HT1080 (cell line): ENCODE measurements at regions not wholly inside any gene's neighbourhood (a gene's known extent, or its start where the extent isn't known, plus 50 kb on each side); places are given as distances from the start of the nearest gene placed in this dataset.
"Not testable (repeated sequence)": the region's sequence is repeated elsewhere in the genome, so short reads cannot be mapped to it uniquely, and the experiment has no call there.

ENCODE experiments used
- DNase-seq: peaks from one replicate; pipeline ENCODE4 v3.0.0-alpha.2; 2015; ENCODE audit warnings: low read depth

DNA sequence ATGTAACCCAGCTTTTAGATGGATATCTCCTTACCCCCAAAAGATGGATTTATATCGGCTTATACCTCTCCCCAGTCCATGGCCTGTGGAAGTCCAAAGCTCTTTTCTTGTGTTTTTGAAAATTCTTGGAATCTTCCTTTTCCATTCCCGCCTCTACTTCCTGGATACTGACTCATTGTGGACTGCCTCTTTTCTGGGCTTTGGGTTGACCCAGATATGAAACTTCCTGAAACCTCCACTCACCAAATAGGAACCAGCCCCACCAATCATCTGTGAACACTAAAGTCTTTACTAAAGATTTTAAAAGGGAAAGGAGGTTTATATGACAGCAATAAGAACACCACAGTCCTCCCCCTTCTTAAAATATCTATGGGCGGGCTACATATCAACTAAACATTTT, 163.4 kb upstream of the SYN3 start:
- DNase-seq, result no peak

DNA sequence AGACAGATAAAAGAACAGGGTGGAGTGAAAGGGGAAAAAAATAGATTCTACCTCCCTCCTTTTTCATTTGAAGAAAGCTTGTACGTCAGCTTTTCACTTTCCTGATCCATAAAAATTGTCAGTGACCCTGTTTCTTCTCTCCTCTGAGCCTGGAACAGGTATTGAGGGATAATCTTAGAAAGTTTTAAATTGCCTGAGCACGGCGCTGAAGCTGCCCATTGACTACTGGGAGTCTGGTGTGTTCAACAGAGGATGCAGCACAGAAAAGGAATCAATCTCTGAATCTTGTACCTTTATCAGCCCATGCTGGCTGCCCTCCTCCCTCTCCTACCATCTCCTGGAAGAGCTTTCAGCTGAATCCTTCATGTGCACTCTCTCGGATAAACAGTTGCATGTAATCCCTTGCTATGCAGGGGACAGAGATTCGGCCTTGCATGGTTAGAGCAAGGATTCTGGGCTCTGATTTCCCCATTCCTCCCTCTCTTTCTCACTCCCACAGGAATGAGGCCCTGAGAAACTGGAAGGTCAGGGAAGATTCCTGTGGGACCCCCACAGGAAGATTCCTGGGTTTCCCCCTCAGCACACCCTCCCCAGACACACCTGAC, 162.4 kb upstream of the SYN3 start:
- DNase-seq, result no peak

DNA sequence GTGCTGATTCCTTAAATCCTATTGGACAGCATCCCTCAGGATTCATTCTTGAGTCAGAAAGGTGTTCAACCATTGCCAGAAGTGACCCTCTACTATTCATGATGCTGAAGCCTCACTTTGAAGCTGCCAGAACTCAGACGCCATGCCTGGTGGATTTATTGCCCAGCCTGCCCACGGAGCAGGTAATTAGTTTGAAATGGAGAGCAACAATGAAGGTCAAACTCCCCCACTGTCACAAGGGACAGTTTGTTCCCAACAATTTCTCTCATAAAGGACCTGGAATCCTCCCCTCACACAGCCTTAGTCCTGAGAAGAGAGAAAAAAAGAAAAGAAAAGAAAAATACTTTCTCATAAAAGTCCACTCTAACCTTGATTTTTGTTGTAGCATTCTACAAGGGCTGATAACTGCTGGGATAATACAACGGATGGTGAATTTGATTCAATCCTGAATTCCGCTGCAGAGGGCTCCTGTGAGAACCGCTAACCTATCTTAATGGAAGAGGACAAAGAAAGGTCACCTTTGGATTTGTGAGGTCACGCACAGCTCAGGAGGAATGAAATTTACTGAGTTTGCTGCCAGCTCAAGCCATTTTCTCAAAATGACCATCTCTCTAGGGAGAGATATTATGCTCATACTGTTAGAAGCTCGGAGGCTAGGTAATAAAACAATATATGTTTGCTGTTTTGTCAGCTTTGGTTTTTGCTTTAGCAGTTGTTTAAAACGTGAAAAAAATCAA, 161.6 kb upstream of the SYN3 start:
- DNase-seq, result no peak

DNA sequence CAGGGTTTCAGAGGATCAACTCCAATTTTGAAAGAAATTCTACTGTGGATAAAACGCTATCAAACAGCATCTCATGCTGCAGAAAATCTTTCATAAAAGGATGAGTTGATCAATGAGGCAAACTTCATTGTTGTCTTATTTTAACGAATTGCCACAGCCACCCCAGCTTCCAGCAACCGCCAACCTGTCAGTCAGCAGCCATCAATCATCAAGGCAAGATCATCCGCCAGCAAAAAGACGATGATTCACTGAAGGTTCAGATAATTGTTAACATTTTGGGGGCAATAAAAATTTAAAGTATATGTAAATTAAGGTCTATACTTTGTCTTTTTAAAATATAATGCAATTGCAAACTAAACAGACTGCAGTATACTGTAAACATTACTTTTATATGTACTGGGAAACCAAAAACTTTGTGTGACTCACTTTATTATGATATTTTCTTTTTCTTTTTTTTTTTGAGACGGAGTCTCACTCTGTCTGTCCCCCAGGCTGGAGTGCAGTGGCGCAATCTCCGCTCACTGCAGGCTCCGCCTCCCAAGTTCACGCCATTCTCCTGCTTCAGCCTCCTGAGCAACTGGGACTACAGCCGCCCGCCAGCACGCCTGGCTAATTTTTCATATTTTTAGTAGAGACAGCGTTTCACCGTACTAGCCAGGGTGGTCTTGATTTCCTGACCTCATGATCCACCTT, 155.3 kb upstream of the SYN3 start:
- no peak for DNase-seq

DNA sequence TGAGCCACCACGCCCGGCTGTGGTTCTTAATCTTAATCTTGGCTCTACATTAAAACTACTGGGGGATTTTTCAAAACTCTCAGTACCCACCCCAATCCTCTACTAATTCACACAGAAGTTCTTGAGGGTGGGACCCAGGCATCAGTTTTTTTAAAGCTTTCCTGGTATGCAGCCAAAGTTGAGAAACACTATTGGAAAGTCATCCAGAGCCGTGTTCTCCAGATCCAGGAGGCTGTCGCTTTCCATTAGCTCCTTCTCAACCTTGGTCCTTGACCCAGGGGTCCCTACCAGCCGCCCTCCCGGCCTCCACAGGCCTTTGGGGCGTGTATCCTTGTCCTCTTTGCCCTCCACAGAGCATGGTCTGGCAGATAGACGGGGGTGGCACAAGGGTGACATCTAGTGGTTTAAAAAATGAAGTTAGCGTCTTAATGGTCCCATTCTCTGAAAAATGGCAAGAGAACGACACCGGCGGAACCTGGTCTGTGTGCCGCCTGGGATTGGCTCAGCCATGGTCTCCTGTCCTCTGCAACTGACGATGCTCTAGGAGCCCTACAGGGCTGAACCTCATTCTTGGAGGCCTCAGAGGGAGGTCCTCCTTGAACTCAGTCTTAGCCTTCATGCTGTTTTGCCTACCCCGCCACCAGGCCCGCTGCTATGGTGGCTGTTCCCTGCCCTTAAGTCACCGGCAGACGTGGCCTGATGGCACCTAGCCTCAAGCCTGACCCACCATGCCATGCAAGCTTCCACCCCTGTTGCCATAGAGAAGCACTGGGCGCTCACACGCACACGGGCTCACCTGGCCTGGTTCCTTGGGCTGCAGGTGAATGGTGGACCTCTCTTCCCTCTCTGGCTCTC, 152.0 kb upstream of the SYN3 start:
- DNase-seq, result peak; percentile 48

DNA sequence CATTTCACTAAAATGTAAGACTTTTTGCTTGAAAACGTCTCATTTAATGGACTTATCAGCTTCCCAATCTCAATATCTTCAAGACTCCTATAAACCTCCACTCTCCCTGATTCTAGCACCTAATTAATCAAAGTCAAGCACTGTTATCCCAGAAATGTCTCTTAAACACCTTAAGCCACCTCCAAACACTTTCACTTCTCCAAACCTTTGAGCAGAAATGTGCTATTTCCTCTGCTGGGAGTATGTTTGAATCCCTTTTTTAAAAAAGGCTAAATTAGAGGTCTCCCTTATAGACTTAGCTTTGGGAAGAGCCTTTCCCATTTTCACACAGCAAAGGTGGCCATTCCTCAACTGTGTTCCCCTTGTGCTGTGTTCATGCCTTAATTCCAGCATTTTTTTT, 146.2 kb upstream of the SYN3 start:
- DNase-seq, result no peak

DNA sequence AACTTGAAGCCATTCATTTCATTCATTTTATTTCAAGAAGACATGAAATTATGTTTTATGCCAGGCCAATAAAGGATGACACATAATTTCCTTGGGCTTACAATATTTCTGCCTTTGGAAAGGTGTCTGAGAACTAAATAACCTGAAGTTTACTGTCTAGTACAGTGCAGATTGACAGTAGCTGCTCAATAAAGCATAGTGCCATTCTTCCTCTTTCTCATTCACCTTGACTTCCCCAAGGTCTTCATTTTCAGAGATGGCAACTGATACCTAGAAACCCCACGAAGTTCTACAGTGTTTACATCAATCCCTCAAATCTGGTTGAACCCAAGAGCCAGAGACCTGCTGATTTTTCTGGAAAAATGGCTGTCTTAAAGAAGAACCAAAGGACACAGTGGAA, 144.3 kb upstream of the SYN3 start:
- DNase-seq, result no peak

DNA sequence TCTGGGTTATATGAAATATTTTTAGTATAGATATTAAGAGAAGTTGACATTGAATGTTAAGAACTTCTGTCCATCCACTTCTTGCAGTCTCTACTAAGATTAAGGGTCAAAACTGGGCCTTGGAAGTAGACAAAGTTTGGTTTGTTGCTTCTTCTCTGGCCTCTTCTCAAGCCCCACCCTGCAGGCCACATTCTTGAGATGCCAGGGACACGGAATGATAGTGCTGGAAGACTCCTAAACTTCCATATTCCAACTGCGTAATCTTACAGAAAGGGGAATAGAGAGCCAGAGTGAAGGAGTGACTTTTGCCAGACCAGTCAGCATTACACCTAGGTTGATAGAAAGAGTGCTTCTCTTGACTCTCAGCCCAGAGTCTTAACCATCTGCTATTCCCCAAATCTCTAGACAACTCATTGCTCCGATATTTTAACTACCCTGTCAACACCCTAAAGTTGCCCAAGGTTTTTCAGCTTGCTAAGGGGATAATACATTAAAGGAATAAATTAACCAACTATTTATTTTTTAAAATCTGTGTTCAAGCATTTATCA, 136.4 kb upstream of the SYN3 start:
- DNase-seq, result no peak

DNA sequence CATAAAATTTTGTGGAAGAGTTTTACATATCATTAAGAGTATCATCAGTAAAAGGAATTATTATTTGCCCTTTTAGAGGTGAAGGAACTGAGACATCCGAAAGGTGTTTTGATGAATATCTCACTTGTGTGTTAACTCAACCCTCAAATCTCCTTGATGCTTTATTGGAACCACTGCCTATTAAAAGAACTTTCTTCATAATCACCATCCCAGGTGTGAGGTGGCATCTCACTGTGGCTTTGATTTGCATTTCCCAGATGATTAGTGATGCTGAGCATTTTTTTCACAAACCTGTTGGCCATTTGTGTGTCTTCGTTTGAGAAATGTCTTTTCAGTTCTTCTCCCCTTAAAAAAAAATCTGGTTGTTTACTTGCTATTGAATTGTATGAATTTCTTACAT, 134.0 kb upstream of the SYN3 start:
- DNase-seq, result no peak

DNA sequence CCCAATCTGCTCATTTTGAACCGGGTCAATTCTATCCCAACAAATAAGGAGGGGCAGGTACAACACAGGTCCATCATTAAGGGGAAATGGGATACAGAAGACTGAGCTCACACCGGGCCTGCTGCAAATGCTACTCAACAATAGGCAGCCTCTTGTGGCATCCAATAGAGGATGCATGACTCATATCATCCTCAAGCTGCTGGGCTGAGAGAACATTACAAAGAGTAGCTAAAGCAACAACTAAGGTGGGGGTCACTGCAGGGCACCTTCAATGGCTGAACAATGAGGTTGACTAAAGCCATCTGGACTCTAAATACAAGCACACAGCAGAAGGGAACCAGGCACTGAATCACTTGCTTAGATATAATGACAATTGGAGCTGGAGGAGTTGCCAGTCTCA, 130.1 kb upstream of the SYN3 start:
- DNase-seq, result peak; percentile 63

DNA sequence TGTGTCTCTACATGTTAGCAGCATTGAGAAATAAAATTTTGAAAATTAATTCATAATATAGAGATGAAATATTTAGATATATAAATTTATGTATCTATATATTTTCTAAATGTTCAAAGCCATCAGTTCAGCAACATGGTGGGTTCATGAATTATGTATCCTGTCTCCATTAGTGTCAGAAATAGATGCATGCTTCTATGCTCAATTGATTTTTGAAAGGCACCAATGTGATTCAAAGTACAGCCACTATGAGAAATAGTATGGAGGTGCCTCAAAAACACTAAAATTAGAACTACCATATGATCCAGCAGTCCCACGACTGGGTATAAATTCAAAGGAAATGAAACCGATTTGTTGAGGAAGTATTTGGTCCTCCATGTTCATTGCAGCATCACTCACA, 128.6 kb upstream of the SYN3 start:
- DNase-seq, result no peak

DNA sequence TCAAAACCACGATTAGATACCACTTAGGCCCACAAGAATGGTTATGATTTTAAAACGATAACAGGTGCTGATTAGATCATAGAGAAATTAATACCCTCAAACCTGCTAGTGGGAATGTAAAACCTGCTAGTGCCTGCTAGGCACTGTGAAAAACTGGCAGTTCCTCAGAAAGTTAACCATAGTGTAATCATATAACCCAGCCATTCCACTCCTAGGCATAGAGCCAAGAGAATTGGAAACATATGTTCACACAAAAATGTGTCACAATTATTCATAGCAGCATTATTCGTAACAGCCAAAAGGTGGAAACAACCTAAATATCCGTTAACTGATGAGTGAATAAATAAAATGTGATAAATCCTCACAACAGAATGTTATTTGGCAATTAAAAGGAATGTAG, 122.2 kb upstream of the SYN3 start:
- no peak for DNase-seq

DNA sequence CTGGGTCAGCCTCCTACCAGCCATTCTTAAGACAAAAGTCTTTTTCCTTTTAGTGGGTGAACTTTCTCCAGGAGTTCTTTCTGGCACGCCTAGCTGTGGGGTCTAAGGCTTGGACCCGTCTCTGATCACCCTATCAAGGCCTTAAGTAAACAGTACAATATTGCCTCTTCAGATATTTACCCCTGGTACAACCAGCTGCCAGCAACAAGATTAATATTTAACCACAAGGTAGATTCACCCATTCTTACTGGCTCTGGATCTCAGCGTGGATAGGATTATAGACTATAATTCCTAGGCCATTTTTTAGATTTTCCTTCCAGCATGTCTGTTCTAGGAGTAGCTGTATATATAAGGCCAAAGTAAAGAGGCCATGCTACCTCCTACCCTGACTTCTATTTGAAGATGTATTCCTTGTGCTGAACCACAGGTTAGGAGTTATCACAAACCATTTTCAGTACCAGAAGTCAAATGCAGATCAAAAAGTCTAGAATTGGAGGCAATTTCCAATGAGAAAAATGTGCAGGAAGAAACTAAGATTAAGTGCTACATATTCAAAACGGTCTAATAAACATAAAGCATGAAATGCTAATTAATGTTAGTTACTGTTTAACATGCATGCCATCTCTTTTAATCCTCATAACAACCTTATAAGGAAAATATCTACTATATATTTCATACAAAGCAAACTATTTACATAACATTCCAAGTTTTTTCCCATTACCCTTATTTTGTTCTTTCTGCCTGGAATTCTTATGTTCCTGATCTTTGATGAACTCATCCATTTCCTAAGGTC, 110.0 kb upstream of the SYN3 start:
- DNase-seq, result no peak

DNA sequence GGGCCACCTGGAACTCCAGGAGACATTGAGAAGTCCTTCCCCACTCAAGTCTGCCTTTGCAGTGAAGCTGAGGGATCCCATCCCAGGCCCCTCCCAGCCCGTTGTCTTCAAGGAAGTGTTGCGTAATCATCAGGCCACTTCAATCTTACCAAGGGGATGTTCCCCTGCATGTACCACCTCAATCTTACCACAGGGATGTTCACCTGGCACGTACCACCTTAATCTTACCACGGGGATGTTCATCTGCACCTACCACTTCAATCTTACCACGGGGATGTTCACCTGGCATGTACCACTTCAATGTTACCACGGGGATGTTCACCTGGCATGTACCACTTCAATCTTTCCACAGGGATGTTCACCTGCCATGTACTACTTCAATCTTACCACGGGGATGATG, 108.0 kb upstream of the SYN3 start:
- DNase-seq, result no peak

DNA sequence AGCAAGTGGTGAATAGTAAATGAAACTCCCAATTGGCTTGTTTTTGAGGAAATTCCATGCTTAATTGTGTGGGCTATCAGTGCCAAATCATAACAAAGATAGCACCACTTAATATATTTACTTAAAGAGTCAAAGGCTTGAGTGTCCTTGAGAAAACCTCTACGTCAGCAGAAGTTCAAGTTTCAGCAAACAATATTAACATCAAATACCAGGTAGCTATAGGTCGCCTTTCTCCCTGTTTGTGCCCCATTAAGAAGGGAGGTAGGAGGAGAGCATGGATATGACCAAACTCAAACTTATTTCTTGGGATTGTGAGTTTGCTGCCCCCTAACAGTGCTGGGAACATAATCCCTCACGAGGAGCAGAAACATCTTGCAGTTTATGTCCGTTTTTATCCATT, 105.6 kb upstream of the SYN3 start:
- no peak for DNase-seq

DNA sequence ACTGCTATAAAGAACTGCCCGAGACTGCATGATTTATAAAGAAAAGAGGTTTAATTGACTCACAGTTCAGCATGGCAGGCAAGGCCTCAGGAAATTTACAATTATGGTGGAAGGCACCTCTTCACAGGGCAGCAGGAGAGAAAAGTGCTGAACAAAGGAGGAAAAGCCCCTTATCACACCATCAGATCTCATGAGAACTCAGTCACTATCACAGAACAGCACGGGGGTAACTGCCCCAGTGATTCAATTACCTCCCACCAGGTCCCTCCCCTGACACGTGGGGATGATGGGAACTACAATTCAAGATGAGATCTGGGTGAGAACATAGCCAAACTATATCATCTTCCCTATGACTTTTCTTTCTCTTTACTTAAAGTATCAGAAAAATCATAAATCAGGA, 104.0 kb upstream of the SYN3 start:
- DNase-seq, result no peak

DNA sequence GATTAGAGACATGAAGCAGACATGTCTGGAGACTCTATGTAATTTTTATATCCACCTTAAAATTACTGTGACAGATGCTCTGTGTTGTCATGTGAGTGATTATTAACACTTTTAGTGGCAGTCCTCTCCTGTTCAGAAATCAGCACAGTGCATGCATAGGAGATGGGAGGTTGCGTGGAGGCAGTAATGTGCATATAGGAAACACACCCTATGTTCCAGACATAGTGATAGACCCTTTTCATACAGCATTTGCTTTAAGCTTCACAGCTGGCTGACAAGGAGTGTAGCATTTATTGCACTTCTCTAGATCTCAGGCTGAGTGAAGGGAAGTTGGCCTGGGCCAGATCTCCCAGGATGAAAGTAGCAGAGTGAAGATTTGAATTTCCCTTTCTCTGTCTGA, 102.3 kb upstream of the SYN3 start:
- DNase-seq, result no peak

DNA sequence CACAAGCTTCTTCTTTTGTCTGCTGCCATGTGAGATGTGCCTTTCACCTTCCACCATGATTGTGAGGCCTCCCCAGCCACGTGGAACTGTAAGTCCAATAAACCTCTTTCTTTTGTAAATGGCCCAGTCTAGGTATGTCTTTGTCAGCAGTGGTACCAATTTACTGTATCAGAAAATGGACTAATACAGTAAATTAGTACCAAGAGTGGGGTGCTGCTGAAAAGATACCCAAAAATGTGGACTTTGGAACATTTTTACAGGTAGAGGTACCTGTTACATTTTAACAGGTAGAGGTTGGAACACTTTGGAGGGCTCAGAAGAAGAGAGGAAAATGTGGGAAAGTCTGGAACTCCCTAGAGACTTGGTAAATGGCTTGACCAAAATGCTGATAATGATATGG, 96.8 kb upstream of the SYN3 start:
- not testable (repeated sequence) for DNase-seq

DNA sequence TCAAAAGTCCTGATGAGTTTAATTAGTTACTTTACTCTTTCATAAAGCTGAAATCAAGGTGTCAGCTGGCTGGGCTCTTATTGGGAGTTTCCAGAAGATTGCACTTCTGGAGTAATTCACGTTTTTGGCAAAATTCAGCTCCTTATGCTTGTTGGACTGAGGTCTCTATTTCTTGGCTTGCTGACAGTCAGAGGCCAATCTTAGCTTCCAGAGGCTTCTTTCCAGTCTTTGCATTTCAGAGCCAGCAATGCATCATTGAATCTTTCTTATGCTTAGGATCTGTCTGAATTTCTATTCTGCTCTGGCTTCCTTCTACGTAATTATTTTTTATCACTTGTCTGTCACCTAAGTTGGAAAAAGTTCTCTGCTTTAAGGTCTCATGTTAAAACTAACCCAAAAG, 91.4 kb upstream of the SYN3 start:
- no peak for DNase-seq

DNA sequence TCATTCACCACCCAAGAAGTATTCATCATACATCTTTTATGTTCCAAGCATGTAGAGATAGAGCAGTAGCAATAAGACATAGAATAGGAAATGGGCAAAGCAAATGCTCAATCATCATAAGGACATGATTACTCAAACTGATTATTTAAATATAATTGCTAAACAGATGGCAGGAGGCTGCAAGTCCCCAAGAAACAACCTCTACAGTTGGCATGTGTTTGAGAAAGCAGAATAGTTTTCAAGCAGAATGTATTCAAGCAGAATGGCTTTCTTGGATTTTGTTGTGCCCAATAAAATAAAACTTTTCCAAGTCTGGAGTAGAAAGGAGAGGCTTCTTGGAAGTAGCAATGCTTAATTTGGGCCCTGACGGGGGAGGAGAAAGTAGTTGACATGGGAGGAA, 86.5 kb upstream of the SYN3 start:
- DNase-seq, result no peak
